ENCODE measurements at regions not wholly inside any gene's neighbourhood (a gene's known extent, or its start where the extent isn't known, plus 50 kb on each side); places are given as distances from the start of the nearest gene placed in this dataset.

DNA sequence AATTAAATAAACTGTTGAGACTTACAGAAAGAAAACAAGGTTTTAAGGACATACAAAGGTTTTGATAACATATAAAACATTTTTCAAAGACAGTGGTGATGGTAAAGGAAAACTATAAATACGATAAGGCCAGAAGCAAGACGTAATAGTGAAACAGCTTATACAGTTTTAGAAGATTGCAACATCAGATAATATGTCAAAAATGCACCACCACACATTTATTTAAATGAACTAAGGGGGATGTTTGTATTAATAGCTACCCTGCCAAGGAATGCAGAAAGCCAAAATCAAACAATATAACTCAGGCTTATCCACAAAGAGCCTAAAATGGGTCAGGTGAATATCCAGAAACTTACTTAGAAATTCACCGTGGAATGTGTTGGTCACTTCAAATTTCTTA is 981.6 kb upstream of the FAT3 start:
- no peak overlapping the region for H3K4me3 Mint-ChIP-seq
- no CpG with 5 or more reads among the region's 3 CpGs for WGBS (ENCODE audit: insufficient coverage)
- CTCF ChIA-PET: no interaction called here

DNA sequence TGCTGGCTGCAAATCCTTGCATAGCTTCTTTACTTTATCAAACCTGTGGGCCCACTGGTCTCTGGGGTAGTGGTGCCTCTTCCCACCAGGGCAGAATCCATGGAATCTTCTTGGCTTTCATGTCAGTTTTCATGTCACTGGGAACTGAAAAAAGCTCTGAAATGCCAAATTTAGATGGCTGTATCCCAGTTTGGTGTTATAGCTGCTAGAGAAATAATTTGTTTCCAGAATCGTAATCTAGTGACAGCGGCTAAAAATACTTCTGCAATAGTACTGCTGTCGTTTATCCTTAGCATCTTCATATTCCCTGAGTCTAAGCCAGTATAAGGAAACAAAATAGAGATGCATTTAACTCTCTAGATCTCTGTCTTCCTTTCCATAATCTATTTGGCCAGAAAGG is 983.4 kb upstream of the FAT3 start:
- H3K36me3 ChIP-seq (ENCODE audit: control insufficient read depth in 2 of 2, extremely low read depth in 1 of 2, insufficient read depth in 1 of 2, low read length in 1 of 2): no peaks in the 10 kb centered on the region
- no peak for DNase-seq
- no peaks in the 10 kb centered on the region for H3K9me3 ChIP-seq
- no peak overlapping the region for H3K4me3 Mint-ChIP-seq
- H3K36me3 Mint-ChIP-seq: no peaks in the 10 kb centered on the region
- peaks cover 1 to 8% (median 3%) of the 10 kb centered on the region in 3 donors for H3K9me3 Mint-ChIP-seq
- POLR2A ChIA-PET: interaction anchor here in 1 of 2 donors (0.6 kb wide), 1 partner anchor 176 kb away, joined by 4 read pairs; no protein-coding TSS in a partner anchor
- no peak overlapping the region for H3K27ac ChIP-seq (ENCODE audit: low read length)
- WGBS (ENCODE audit: insufficient coverage): no CpG with 5 or more reads among the region's 3 CpGs
- H3K4me1 ChIP-seq (ENCODE audit: control insufficient read depth in 1 of 2, extremely low read depth in 1 of 2, insufficient read depth in 2 of 2, low read length in 2 of 2): no peaks in the 10 kb centered on the region
- H3K27ac Mint-ChIP-seq: no peak overlapping the region
- ATAC-seq (replicated peaks in 1 of 4): no peak
- no peaks in the 10 kb centered on the region for H3K27me3 Mint-ChIP-seq
- H3K4me1 Mint-ChIP-seq: no peaks in the 10 kb centered on the region
- no peaks in the 10 kb centered on the region for H3K27me3 ChIP-seq (replicated peaks in 1 of 2; ENCODE audit: control insufficient read depth in 2 of 2, extremely low read depth in 1 of 2, insufficient read depth in 2 of 2, low read length in 1 of 2)
- no peak overlapping the region for H3K4me3 ChIP-seq (ENCODE audit: control insufficient read depth in 1 of 2, extremely low read depth in 1 of 2, low read length in 1 of 2)
- CTCF ChIA-PET: no interaction called here

More for the DNA sequence above, 981.6 kb upstream of the FAT3 start:
- no peak overlapping the region for H3K27ac ChIP-seq (ENCODE audit: low read length)
- H3K36me3 Mint-ChIP-seq: no peaks in the 10 kb centered on the region
- ATAC-seq (replicated peaks in 1 of 4) (no peak), DNase-seq (no peak)
- no peak overlapping the region for H3K4me3 ChIP-seq (ENCODE audit: control insufficient read depth in 1 of 2, extremely low read depth in 1 of 2, low read length in 1 of 2)
- no peaks in the 10 kb centered on the region for H3K4me1 Mint-ChIP-seq
- POLR2A ChIA-PET: no interaction called here
- no peak overlapping the region for H3K27ac Mint-ChIP-seq
- no peaks in the 10 kb centered on the region for H3K27me3 Mint-ChIP-seq
- H3K27me3 ChIP-seq (replicated peaks in 1 of 2; ENCODE audit: control insufficient read depth in 2 of 2, extremely low read depth in 1 of 2, insufficient read depth in 2 of 2, low read length in 1 of 2): no peaks in the 10 kb centered on the region
- H3K4me1 ChIP-seq (ENCODE audit: control insufficient read depth in 1 of 2, extremely low read depth in 1 of 2, insufficient read depth in 2 of 2, low read length in 2 of 2): no peaks in the 10 kb centered on the region
- H3K9me3 Mint-ChIP-seq: peaks cover 0 to 8% (median 3%) of the 10 kb centered on the region in 3 donors
- no peaks in the 10 kb centered on the region for H3K9me3 ChIP-seq
- no peaks in the 10 kb centered on the region for H3K36me3 ChIP-seq (ENCODE audit: control insufficient read depth in 2 of 2, extremely low read depth in 1 of 2, insufficient read depth in 1 of 2, low read length in 1 of 2)

DNA sequence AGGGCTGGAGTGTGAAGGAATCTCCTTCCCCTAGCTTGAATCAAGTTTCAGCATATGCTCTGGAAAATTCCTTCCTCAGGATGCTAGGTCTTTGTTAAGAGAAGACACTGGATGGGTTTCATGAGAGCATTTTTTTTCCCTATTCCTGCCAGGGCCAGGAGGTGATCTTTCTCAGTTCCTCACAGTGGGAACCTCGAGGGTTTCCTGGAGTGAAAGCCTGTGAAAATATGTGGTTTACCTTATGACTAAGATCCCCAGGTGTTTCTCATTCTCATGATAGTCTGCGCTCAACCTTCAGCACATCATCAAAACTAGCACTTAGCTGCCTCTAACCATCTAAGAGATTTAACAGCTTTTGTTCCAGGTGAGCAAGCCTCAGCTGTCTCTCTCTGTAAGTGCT is 985.3 kb upstream of the FAT3 start:
- no peaks in the 10 kb centered on the region for H3K27me3 Mint-ChIP-seq
- POLR2A ChIA-PET: no interaction called here
- no peaks in the 10 kb centered on the region for H3K4me1 ChIP-seq (ENCODE audit: control insufficient read depth in 1 of 2, extremely low read depth in 1 of 2, insufficient read depth in 2 of 2, low read length in 2 of 2)

DNA sequence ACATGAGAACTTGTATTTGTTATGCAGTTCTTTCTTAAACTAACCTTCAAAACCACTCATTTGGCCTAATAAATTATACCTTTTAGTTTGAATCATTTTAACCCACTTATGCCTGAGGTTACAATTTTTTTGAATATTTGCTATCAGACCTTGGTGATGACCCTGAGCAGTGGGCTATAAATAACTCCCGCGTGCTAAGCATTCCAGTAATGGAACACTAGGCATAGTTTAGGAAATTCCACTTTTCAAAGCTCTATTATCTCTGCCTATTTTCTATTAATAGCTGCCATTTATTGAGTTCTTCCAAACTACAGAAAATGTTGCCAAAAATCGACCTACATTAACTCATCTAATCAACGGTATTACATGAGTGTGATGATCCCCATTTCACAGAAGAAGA is 993.4 kb upstream of the FAT3 start:
- H3K27me3 Mint-ChIP-seq: no peaks in the 10 kb centered on the region
- no peak overlapping the region for H3K4me3 Mint-ChIP-seq
- Histone ChIP-seq H3K4me1 (ENCODE audit: control insufficient read depth in 1 of 2, extremely low read depth in 1 of 2, insufficient read depth in 2 of 2, low read length in 2 of 2) (no peaks in the 10 kb centered on the region), H3K4me3 (ENCODE audit: control insufficient read depth in 1 of 2, extremely low read depth in 1 of 2, low read length in 1 of 2) (no peak overlapping the region), H3K27ac (ENCODE audit: low read length) (no peak overlapping the region), H3K9me3 (no peaks in the 10 kb centered on the region), H3K36me3 (ENCODE audit: control insufficient read depth in 2 of 2, extremely low read depth in 1 of 2, insufficient read depth in 1 of 2, low read length in 1 of 2) (no peaks in the 10 kb centered on the region), H3K27me3 (replicated peaks in 1 of 2; ENCODE audit: control insufficient read depth in 2 of 2, extremely low read depth in 1 of 2, insufficient read depth in 2 of 2, low read length in 1 of 2) (no peaks in the 10 kb centered on the region)
- no peak overlapping the region for H3K27ac Mint-ChIP-seq
- DNase-seq (no peak), ATAC-seq (replicated peaks in 1 of 4) (no peak)
- H3K4me1 Mint-ChIP-seq: no peaks in the 10 kb centered on the region
- POLR2A ChIA-PET: no interaction called here
- CTCF ChIA-PET: no interaction called here
- no peaks in the 10 kb centered on the region for H3K36me3 Mint-ChIP-seq
- WGBS (ENCODE audit: insufficient coverage): 40% methylated on average over 1 of the region's 4 CpGs
- peaks cover 4 to 13% (median 6%) of the 10 kb centered on the region in 3 donors for H3K9me3 Mint-ChIP-seq

More for the DNA sequence above, 985.3 kb upstream of the FAT3 start:
- H3K4me3 ChIP-seq (ENCODE audit: control insufficient read depth in 1 of 2, extremely low read depth in 1 of 2, low read length in 1 of 2): no peak overlapping the region
- Mint-ChIP-seq H3K4me3 (no peak overlapping the region), H3K36me3 (no peaks in the 10 kb centered on the region), H3K9me3 (peaks cover 3 to 12% (median 4%) of the 10 kb centered on the region in 3 donors), H3K4me1 (no peaks in the 10 kb centered on the region), H3K27ac (no peak overlapping the region)
- WGBS (ENCODE audit: insufficient coverage): no CpG with 5 or more reads among the region's 2 CpGs
- H3K27me3 ChIP-seq (replicated peaks in 1 of 2; ENCODE audit: control insufficient read depth in 2 of 2, extremely low read depth in 1 of 2, insufficient read depth in 2 of 2, low read length in 1 of 2): no peaks in the 10 kb centered on the region
- no peaks in the 10 kb centered on the region for H3K36me3 ChIP-seq (ENCODE audit: control insufficient read depth in 2 of 2, extremely low read depth in 1 of 2, insufficient read depth in 1 of 2, low read length in 1 of 2)
- H3K27ac ChIP-seq (ENCODE audit: low read length): no peak overlapping the region
- CTCF ChIA-PET: no interaction called here
- H3K9me3 ChIP-seq: no peaks in the 10 kb centered on the region
- ATAC-seq (replicated peaks in 1 of 4) (no peak), DNase-seq (no peak)

DNA sequence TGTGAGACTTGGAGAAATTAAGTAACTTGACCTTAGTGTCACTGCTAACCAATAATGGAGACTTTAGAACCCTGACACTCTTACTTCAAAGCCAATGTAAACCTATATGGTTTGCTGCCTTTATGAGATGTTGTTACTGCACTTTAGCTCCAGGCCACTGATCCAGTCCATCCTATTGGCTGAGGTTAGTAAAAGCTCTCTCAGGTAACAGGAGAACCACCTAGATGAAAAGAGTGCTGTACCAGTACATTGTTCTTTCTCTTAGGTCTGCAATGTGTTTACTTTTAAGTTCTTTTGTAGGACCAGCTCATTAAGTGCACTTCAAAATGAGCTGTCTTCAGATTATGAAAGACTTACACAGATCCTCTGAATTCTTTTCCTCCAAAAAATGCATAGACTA is 994.0 kb upstream of the FAT3 start:
- peaks cover 3 to 10% (median 4%) of the 10 kb centered on the region in 3 donors for H3K9me3 Mint-ChIP-seq
- ATAC-seq (replicated peaks in 1 of 4): no peak
- no peak overlapping the region for H3K4me3 Mint-ChIP-seq
- H3K4me1 Mint-ChIP-seq: no peaks in the 10 kb centered on the region
- CTCF ChIA-PET: no interaction called here
- POLR2A ChIA-PET: no interaction called here
- no peak overlapping the region for H3K27ac ChIP-seq (ENCODE audit: low read length)
- no peak overlapping the region for H3K4me3 ChIP-seq (ENCODE audit: control insufficient read depth in 1 of 2, extremely low read depth in 1 of 2, low read length in 1 of 2)
- no peaks in the 10 kb centered on the region for H3K36me3 Mint-ChIP-seq
- no peak for DNase-seq
- no peaks in the 10 kb centered on the region for H3K27me3 ChIP-seq (replicated peaks in 1 of 2; ENCODE audit: control insufficient read depth in 2 of 2, extremely low read depth in 1 of 2, insufficient read depth in 2 of 2, low read length in 1 of 2)
- no peaks in the 10 kb centered on the region for H3K27me3 Mint-ChIP-seq
- no peaks in the 10 kb centered on the region for H3K36me3 ChIP-seq (ENCODE audit: control insufficient read depth in 2 of 2, extremely low read depth in 1 of 2, insufficient read depth in 1 of 2, low read length in 1 of 2)
- no peak overlapping the region for H3K27ac Mint-ChIP-seq
- no peaks in the 10 kb centered on the region for H3K9me3 ChIP-seq
- no peaks in the 10 kb centered on the region for H3K4me1 ChIP-seq (ENCODE audit: control insufficient read depth in 1 of 2, extremely low read depth in 1 of 2, insufficient read depth in 2 of 2, low read length in 2 of 2)

DNA sequence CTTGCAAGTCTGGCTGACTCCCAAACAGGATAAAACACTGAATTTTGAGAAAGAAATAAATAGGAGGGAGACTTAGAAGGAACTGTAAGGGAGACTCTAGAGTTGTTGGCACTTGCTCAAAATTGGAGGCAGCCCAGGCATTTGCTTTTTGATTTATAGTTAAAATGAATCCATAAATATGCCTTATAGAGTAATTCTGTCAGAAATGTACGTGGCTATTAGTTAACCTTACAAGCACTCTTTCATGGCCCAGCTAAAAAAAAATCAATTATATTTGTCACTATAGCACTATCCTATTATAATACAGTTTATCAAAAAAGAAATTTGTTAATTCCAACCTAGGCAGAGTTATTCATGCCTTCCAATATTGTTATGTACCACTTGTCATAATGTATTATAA is 1000.0 kb upstream of the CHORDC1 start:
- no peak for DNase-seq
- Mint-ChIP-seq H3K4me3 (no peak overlapping the region), H3K9me3 (peaks cover 4 to 9% (median 6%) of the 10 kb centered on the region in 3 donors), H3K27me3 (no peaks in the 10 kb centered on the region), H3K36me3 (no peaks in the 10 kb centered on the region), H3K27ac (no peak overlapping the region), H3K4me1 (no peaks in the 10 kb centered on the region)
- WGBS (ENCODE audit: insufficient coverage): no CpG with 5 or more reads among the region's 1 CpG
- H3K9me3 ChIP-seq: no peaks in the 10 kb centered on the region
- ChIA-PET POLR2A (no interaction called here), CTCF (no interaction called here)
- no peak overlapping the region for H3K27ac ChIP-seq (ENCODE audit: low read length)
- H3K4me1 ChIP-seq (ENCODE audit: control insufficient read depth in 1 of 2, extremely low read depth in 1 of 2, insufficient read depth in 2 of 2, low read length in 2 of 2): no peaks in the 10 kb centered on the region
- no peaks in the 10 kb centered on the region for H3K27me3 ChIP-seq (replicated peaks in 1 of 2; ENCODE audit: control insufficient read depth in 2 of 2, extremely low read depth in 1 of 2, insufficient read depth in 2 of 2, low read length in 1 of 2)
- no peak for ATAC-seq (replicated peaks in 1 of 4)
- no peaks in the 10 kb centered on the region for H3K36me3 ChIP-seq (ENCODE audit: control insufficient read depth in 2 of 2, extremely low read depth in 1 of 2, insufficient read depth in 1 of 2, low read length in 1 of 2)
- H3K4me3 ChIP-seq (ENCODE audit: control insufficient read depth in 1 of 2, extremely low read depth in 1 of 2, low read length in 1 of 2): no peak overlapping the region

DNA sequence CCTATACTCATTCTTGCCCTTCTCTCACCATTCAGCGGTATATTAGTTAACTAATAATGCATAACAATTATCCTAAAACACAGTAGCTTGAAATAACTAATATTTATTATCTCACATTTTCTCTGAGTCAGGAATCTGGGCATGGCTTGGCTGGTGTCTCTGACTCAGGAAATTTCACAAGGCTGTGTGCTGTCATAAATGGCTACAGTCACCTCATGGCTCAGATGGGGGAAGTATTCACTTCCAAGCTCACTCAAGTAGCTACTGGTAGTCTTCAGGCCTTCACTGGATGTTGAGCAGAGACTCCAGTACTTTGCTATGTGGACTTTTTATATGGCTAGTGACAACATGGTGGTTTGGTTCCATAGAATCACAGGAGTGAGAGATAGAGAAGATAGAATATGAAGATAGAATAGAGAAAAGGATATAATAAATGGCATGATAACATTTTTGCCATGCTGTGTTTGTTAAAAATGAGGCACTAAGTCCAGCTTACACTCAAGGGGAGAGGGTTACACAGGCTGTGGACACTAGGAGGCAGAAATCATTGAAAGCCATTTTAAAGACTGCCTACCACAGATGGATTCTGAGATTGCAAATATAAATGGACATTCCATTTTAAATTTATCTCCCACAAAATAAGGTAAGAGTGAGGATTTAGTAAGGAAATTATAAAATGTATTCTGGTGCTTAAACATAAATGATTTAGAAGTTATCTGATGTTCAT is 997.8 kb upstream of the CHORDC1 start:
- H3K36me3 Mint-ChIP-seq: no peaks in the 10 kb centered on the region

More for the DNA sequence above, 997.8 kb upstream of the CHORDC1 start:
- H3K36me3 ChIP-seq (ENCODE audit: control insufficient read depth in 2 of 2, extremely low read depth in 1 of 2, insufficient read depth in 1 of 2, low read length in 1 of 2): no peaks in the 10 kb centered on the region
- no peaks in the 10 kb centered on the region for H3K4me1 Mint-ChIP-seq
- no peak for ATAC-seq (replicated peaks in 1 of 4)
- no peaks in the 10 kb centered on the region for H3K27me3 ChIP-seq (replicated peaks in 1 of 2; ENCODE audit: control insufficient read depth in 2 of 2, extremely low read depth in 1 of 2, insufficient read depth in 2 of 2, low read length in 1 of 2)
- no peak overlapping the region for H3K4me3 Mint-ChIP-seq
- WGBS (ENCODE audit: insufficient coverage): no CpG with 5 or more reads among the region's 1 CpG
- no peaks in the 10 kb centered on the region for H3K9me3 ChIP-seq
- no peaks in the 10 kb centered on the region for H3K4me1 ChIP-seq (ENCODE audit: control insufficient read depth in 1 of 2, extremely low read depth in 1 of 2, insufficient read depth in 2 of 2, low read length in 2 of 2)
- DNase-seq: no peak
- peaks cover 6 to 9% (median 7%) of the 10 kb centered on the region in 3 donors for H3K9me3 Mint-ChIP-seq
- POLR2A ChIA-PET: interaction anchor here in 1 of 2 donors (0.8 kb wide), 1 partner anchor 26 kb away, joined by 3 read pairs; no protein-coding TSS in a partner anchor
- H3K4me3 ChIP-seq (ENCODE audit: control insufficient read depth in 1 of 2, extremely low read depth in 1 of 2, low read length in 1 of 2): no peak overlapping the region
- H3K27me3 Mint-ChIP-seq: no peaks in the 10 kb centered on the region
- H3K27ac Mint-ChIP-seq: no peak overlapping the region
- H3K27ac ChIP-seq (ENCODE audit: low read length): no peak overlapping the region
- CTCF ChIA-PET: no interaction called here
